H54 (cell line): ENCODE measurements at regions not wholly inside any gene's neighbourhood (a gene's known extent, or its start where the extent isn't known, plus 50 kb on each side); places are given as distances from the start of the nearest gene placed in this dataset.

ENCODE experiments used
- DNase-seq: peaks from one replicate; pipeline ENCODE4 v3.0.0; 2011; ENCODE audit warnings: low spot score, mixed read lengths; ENCODE audit not compliant: insufficient read length
- FAIRE-seq: peaks from 3 replicates; lab custom pipeline; 2011; peaks lifted over from hg19 to GRCh38; lab: Jason Lieb, UNC
- POLR2A ChIP-seq: IDR thresholded peaks from 2 replicates; pipeline ENCODE4 v1.6.1; 2011; ENCODE audit warnings: low read depth, mild to moderate bottlenecking, low read length

GRCh38 chr3:103380391-103380790, 945.6 kb downstream of the ZPLD1 start:
- FAIRE-seq (no peak), DNase-seq (no peak)
- no peak for TF ChIP-seq POLR2A

DNA sequence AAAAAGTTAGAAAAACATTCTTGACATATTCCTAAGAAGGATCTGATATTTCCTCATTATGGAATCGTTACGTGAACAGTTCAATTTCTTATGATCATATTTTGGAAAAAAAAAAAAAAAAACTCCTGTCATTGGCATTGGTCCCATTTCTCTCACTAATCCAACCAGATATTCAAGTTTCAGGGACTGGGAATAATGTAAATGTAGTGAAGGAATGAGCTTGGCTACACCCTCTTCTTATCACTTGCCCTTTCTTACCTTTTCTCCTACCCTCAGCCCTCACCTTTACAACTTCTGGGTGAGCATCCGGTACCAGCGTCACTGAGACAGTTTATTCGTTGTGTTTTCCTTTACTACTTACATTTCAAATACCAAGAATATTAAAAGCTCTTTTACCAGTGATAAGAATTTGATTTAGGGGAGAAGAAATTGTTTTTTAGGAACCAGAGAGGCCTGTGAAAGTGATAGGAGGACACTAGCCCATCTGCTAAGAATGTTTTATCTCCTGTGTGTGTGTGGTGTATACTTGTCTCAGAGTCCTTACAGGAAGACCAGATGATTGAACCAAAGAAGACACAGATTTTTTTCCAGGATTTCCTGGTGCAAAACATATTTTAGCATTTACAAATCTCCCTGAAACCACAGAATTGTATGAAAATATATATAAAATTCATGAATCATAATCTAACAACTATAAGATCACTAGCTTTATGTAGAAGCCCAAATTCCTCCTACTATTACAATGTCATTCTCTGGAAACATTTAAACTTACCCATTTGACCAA, 946.7 kb downstream of the ZPLD1 start:
- DNase-seq (no peak), FAIRE-seq (no peak)
- no peak for TF ChIP-seq POLR2A

GRCh38 chr3:103385961-103386656, 951.3 kb downstream of the ZPLD1 start:
- no peak for TF ChIP-seq POLR2A
- DNase-seq (no peak), FAIRE-seq (no peak)

DNA sequence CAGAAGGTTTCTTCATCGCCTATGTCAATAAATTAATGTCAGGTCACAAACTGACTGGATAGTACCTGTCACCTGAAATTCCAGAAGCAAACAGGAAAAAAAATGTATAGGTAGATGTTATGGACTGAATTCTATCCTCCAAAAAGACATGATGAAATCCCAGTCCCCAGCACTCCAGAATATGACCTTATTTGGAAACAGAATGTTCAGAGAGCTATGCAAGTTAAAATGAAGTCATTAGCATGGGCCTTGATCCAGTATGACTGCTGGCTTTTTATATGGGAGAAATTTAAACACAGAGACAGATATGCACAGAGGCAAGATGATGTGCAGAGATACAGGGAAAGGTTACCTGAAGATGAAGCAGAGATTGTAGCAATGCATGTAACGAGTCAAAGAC, 953.4 kb downstream of the ZPLD1 start:
- no peak for FAIRE-seq
- DNase-seq: no peak
- TF ChIP-seq POLR2A: no peak

DNA sequence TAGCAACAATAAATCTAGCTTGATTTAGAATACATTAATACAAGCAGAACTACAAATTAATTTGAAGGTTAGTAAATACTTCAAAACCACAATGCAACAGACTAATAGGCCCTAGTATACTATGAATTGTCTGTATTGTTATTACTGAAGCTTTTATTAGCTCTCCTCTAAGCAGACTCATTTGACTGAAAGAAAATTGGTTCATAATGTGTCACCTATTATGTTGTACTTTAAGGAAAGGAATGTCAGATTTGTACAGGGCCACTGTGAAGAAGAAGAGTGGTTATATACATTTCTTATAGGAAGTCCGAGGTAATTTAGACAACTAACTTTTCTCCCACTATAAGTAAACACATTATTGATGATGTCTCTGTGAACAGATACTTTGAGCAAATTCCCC, 954.5 kb downstream of the ZPLD1 start:
- FAIRE-seq: no peak

DNA sequence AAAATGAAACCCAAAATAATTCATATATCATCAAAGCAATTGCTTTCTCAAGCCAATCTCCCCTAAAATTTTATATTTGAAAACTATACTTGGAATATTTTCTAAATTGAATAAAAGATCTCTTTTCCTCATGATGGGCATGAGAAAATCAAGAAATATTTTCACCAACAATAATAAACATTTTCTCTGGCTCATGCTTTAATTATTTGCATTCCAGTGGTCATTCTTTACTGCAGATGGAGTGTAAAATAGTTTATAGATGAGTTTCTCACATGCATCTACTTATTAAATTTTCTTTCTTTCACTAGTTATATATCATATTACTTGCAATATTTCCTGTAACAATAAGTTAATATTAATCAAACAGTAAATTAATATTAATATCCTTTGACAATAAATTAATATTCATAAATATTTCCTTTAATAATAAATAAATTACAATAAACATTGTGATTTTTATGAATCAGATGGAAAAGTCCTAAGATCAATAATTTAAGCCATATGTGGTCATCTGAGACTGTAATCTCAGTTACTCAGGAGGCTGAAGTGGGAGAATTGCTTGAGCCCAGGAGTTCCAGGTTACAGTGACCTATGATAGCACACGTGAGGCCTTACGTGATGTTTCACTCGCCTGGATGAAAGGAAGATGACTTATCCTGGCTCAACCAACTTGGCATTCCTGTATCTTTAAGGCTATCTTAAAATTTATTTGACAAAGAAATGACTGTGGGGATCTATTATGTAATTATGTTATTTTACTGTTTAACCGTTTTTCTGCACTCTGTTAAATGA, 958.8 kb downstream of the ZPLD1 start:
- no peak for TF ChIP-seq POLR2A
- DNase-seq (no peak), FAIRE-seq (no peak)

More for the DNA sequence above, 954.5 kb downstream of the ZPLD1 start:
- no peak for TF ChIP-seq POLR2A
- no peak for DNase-seq

GRCh38 chr3:103403191-103403590, 968.4 kb downstream of the ZPLD1 start:
- no peak for TF ChIP-seq POLR2A
- DNase-seq (no peak), FAIRE-seq (no peak)

DNA sequence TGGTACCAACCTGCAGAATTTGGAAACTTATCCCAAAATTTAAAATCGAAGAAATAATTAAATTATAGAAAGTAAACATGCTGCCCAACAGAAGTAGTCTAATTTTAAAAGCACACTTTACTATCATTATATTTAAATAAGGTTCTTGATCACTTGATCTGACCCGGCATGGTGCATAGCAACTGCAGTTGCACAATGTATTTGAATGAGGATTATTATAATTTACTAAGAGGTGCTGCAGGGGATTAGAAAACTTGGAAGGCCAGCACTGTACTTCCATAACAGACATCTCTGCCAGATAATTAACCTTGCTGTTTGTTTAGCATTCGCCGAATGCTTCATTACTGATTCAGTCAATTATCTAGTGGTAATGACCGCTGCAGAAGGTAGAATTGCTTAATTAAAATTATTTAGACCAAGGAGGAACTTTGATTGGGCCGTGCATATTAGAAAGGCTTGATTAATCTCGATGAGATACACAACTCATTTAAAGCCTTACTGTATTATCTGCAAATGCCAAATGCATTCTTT, 971.6 kb downstream of the ZPLD1 start:
- FAIRE-seq: no peak
- no peak for DNase-seq
- TF ChIP-seq POLR2A: no peak

DNA sequence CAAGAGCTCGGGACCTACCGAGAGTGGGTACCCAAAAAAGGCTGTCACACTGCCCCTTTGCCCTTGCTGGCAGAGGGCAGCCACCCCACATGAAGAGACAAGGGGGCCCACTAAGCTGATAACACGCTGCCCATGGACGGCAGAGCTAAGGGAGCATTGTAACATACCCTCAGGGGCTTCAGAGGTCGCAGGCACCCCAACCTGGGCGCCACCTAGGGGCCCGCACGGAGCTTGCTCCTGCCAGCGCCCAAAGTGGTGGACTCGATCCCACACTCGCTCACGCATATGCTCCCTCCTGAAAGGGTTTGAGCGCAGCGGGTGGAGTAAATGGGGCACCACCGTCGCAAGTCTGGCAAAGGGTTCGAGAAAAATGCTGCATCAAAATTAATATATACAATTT, 975.4 kb downstream of the ZPLD1 start:
- FAIRE-seq (no peak), DNase-seq (no peak)

GRCh38 chr3:103421460-103421859, 986.6 kb downstream of the ZPLD1 start:
- DNase-seq (no peak), FAIRE-seq (no peak)
- no peak for TF ChIP-seq POLR2A

More for the DNA sequence above, 975.4 kb downstream of the ZPLD1 start:
- TF ChIP-seq POLR2A: no peak

- no peak for FAIRE-seq
- TF ChIP-seq POLR2A: no peak
- no peak for DNase-seq
Measured at GRCh38 chr3:103437883-103438282, 1003.1 kb downstream of the ZPLD1 start.

DNA sequence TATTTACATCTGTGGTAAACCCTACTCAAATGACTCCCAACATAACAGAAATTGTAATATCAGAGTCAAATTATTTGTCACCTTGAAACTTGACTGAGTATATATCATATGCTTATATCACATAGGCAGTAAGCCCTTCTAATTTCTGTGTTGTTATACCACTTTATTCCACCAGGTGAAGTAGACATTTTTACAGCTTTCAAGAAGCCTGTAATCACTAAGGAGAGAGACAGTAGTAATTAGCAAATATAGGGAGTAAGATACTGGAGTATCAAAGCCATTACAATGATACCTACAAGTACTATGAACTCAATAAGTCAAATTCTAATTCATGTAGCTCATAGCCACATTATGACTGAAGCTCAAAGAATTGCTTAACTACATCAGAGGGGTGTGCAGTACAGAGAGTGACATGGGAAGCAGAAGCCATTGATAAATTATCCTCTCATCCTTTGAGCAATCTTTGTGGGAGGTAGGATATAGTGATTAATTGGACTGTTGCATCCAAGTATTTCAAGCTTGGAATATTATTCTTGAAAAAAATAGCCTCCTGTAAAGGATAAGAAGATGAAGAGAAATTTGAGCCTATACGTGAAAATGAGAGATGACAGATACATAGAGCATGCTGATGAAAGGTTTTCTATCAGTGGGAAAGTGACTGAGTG, 1005.9 kb downstream of the ZPLD1 start:
- no peak for DNase-seq

GRCh38 chr3:103446953-103447629, 1012.3 kb downstream of the ZPLD1 start:
- no peak for FAIRE-seq
- no peak for DNase-seq
- no peak for TF ChIP-seq POLR2A

More for the DNA sequence above, 1005.9 kb downstream of the ZPLD1 start:
- no peak for FAIRE-seq
- TF ChIP-seq POLR2A: no peak
